Keratinocyte (primary cell): ENCODE measurements at regions not wholly inside any gene's neighbourhood (a gene's known extent, or its start where the extent isn't known, plus 50 kb on each side); places are given as distances from the start of the nearest gene placed in this dataset.
A peak's percentile ranks its signal among the peaks of the same experiment; 100 is the strongest.

Experiments
- DNase-seq: peaks from one replicate; pipeline ENCODE4 v3.0.0-alpha.2; 2011; ENCODE audit warnings: low read depth, missing footprints, low spot score
- FAIRE-seq: peaks from 2 replicates; lab custom pipeline; 2011; peaks lifted over from hg19 to GRCh38; lab: Jason Lieb, UNC
- H2AFZ ChIP-seq: 2 replicates; pipeline ENCODE4 v1.6.0; 2012; ENCODE audit warnings: low read length, control low read depth, inconsistent platforms; ENCODE audit not compliant: control insufficient read depth
- H3K27ac ChIP-seq: 2 replicates; pipeline ENCODE4 v1.5.1; 2011; ENCODE audit warnings: low read length; ENCODE audit not compliant: control insufficient read depth, insufficient read depth
- H3K27me3 ChIP-seq: 3 replicates; pipeline ENCODE4 v1.6.0; 2011; ENCODE audit warnings: low read length; ENCODE audit not compliant: control insufficient read depth, insufficient read depth; ENCODE audit errors: extremely low read depth
- H3K36me3 ChIP-seq, 2 experiments: 2 replicates in 1 of 2; 3 replicates in 1 of 2; pipeline ENCODE4 v1.5.1; 2011; ENCODE audit warnings: low read length in 2 of 2, mild to moderate bottlenecking in 1 of 2; ENCODE audit not compliant: control insufficient read depth in 2 of 2, insufficient read depth in 2 of 2; ENCODE audit errors: extremely low read depth in 1 of 2
- H3K4me1 ChIP-seq: 3 replicates; pipeline ENCODE4 v1.5.1; 2011; ENCODE audit warnings: low read length; ENCODE audit not compliant: control insufficient read depth, insufficient read depth; ENCODE audit errors: extremely low read depth
- H3K4me2 ChIP-seq: 3 replicates; pipeline ENCODE4 v1.6.0; 2011; ENCODE audit warnings: low read depth, low read length; ENCODE audit not compliant: control insufficient read depth, insufficient read depth; ENCODE audit errors: extremely low read depth
- H3K4me3 ChIP-seq, 3 experiments: fragments of 200-600 bp in 1 of 3; sonication (generic) in 1 of 3; 2 replicates in 2 of 3; 3 replicates in 1 of 3; pipeline ENCODE4 v1.5.1; 2011 to 2016; ENCODE audit warnings: low read length in 3 of 3, mild to moderate bottlenecking in 3 of 3, control low read depth in 2 of 3, inconsistent platforms in 1 of 3, low read depth in 1 of 3, mixed read lengths in 1 of 3, mixed run types in 1 of 3, moderate library complexity in 1 of 3; ENCODE audit not compliant: control insufficient read depth in 2 of 3, insufficient read depth in 2 of 3; ENCODE audit errors: extremely low read depth in 1 of 3
- H3K79me2 ChIP-seq: 2 replicates; pipeline ENCODE4 v1.6.0; 2012; ENCODE audit warnings: low read length; ENCODE audit not compliant: control insufficient read depth, insufficient read depth
- H3K9ac ChIP-seq: 3 replicates; pipeline ENCODE4 v1.6.0; 2011; ENCODE audit warnings: low read length; ENCODE audit not compliant: control insufficient read depth, insufficient read depth; ENCODE audit errors: extremely low read depth
- H3K9me1 ChIP-seq: 3 replicates; pipeline ENCODE4 v1.6.0; 2011; ENCODE audit warnings: low read length; ENCODE audit not compliant: control insufficient read depth, insufficient read depth; ENCODE audit errors: extremely low read depth
- H3K9me3 ChIP-seq: 2 replicates; pipeline ENCODE4 v1.5.1; 2012; ENCODE audit warnings: low read depth, low read length; ENCODE audit not compliant: control insufficient read depth
- H4K20me1 ChIP-seq: 3 replicates; pipeline ENCODE4 v1.6.0; 2011; ENCODE audit warnings: low read length; ENCODE audit not compliant: control insufficient read depth, insufficient read depth; ENCODE audit errors: extremely low read depth
- EZH2 ChIP-seq: IDR thresholded peaks from one replicate; pipeline ENCODE4 v1.6.1; 2012; ENCODE audit warnings: inconsistent platforms, mild to moderate bottlenecking, low read length, moderate library complexity
- dilution Hi-C: fragments of 300-500 bp; cut with MboI; formaldehyde crosslinking; loops from one replicate; pipeline ENCODE4 v1.7.0; 2020; ENCODE audit warnings: low sequenced_read_pairs; ENCODE audit not compliant: extremely low pct_ligation_motif_present
- TF ChIP-seq, protein P1 (sequence below), 3 experiments: IDR thresholded peaks in 1 of 3; conservative IDR thresholded peaks in 1 of 3; optimal IDR thresholded peaks in 1 of 3; 2 replicates in 2 of 3; 3 replicates in 1 of 3; pipeline versions ENCODE3 to v1.5.1; 2011; ENCODE audit warnings: low read length in 3 of 3, mild to moderate bottlenecking in 3 of 3, moderate library complexity in 2 of 3, control low read depth in 1 of 3, inconsistent platforms in 1 of 3; ENCODE audit not compliant: insufficient read depth in 2 of 3; ENCODE audit errors: extremely low read depth in 1 of 3

DNA sequence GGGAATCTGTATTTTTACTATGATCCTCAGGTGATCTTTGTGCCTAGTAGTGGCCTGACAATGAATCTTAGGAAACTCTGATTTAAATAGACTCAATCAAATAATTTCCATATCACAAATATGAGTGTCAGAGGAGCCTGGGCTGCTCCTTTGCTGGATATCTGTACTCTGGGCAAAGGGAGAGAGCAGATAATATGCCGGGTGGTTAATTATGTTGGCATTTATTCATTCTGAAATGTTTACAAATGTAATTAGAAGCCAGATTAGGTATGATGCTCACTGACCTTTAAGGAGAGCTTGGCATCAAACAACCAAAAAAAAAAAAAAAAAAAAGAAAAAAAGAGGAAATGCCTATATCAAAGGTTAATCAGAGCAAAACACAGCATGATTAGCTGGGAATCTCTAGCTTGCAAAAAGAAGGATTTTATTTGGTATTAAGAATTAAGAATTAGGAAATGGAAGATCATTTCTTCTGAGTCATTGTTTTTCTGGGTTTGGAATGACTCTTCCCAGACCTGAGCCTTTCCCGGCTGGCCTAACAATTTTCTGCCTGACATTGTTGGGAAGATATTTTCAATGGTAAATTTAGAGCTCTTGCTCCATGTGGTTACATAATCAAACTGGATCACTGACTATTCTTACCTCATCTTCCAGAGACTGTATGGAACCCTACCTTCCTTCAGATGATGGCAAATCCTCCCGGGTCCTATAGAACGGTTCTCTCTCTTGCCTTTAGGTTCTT, 365.3 kb downstream of the REEP3 start:
- H4K20me1 ChIP-seq: no peaks in the 10 kb centered on the region
- H3K4me1 ChIP-seq: no peaks in the 10 kb centered on the region
- dilution Hi-C loops: no loop called here
- no peak overlapping the region for H3K9ac ChIP-seq
- TF ChIP-seq, protein P1, sequence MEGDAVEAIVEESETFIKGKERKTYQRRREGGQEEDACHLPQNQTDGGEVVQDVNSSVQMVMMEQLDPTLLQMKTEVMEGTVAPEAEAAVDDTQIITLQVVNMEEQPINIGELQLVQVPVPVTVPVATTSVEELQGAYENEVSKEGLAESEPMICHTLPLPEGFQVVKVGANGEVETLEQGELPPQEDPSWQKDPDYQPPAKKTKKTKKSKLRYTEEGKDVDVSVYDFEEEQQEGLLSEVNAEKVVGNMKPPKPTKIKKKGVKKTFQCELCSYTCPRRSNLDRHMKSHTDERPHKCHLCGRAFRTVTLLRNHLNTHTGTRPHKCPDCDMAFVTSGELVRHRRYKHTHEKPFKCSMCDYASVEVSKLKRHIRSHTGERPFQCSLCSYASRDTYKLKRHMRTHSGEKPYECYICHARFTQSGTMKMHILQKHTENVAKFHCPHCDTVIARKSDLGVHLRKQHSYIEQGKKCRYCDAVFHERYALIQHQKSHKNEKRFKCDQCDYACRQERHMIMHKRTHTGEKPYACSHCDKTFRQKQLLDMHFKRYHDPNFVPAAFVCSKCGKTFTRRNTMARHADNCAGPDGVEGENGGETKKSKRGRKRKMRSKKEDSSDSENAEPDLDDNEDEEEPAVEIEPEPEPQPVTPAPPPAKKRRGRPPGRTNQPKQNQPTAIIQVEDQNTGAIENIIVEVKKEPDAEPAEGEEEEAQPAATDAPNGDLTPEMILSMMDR (optimal IDR thresholded peaks at IDR 0.05 in 1 of 3, IDR thresholded peaks at IDR 0.05 in 1 of 3, conservative IDR thresholded peaks at IDR 0.05 in 1 of 3; ENCODE audit: extremely low read depth in 1 of 3, insufficient read depth in 2 of 3, low read length in 3 of 3): no peak
- no peak for TF ChIP-seq EZH2
- no peak for DNase-seq
- no peaks in the 10 kb centered on the region for H3K9me3 ChIP-seq
- no peaks in the 10 kb centered on the region for H3K9me1 ChIP-seq
- H3K27ac ChIP-seq: no peak overlapping the region
- no peak overlapping the region for H2AFZ ChIP-seq
- no peak for FAIRE-seq
- H3K79me2 ChIP-seq: no peaks in the 10 kb centered on the region
- no peaks in the 10 kb centered on the region for H3K27me3 ChIP-seq
- no peak overlapping the region for H3K4me2 ChIP-seq
- no peaks in the 10 kb centered on the region for H3K36me3 ChIP-seq
- no peak overlapping the region for H3K4me3 ChIP-seq

DNA sequence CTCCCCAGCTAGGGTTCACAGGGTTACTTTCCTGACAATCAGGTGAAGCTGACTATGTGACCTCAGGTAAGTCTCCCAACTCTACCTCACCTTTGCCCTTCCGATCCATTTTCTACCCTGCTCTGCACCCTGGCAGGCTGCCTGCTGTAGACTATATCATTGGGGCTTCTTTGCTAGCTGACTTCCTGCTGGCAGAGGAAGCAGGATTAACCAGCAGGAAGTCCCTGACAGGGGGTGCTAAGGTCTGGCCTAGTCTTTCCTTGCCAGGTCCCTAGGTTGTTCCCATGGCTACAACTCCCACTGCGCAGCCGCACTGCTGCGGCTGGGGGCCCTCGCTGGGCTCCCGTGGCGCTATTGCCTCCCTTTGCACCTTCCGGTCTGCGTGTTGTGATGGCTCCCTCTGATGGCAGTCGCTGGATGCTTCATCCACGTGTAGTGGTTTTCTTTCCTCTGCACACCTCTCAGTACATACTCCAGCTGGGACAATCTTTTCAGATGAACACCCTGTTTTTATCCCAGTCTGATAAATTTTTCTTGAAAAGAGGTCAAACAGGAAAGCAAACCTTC, 365.9 kb downstream of the REEP3 start:
- H4K20me1 ChIP-seq: no peaks in the 10 kb centered on the region
- no peak overlapping the region for H3K27ac ChIP-seq
- H3K4me2 ChIP-seq: no peak overlapping the region
- H3K79me2 ChIP-seq: no peaks in the 10 kb centered on the region
- TF ChIP-seq, protein P1 (optimal IDR thresholded peaks at IDR 0.05 in 1 of 3, IDR thresholded peaks at IDR 0.05 in 1 of 3, conservative IDR thresholded peaks at IDR 0.05 in 1 of 3; ENCODE audit: extremely low read depth in 1 of 3, insufficient read depth in 2 of 3, low read length in 3 of 3): peak in 1 of 3 experiments; percentile 21
- TF ChIP-seq EZH2: no peak
- H3K9ac ChIP-seq: no peak overlapping the region
- no peak overlapping the region for H2AFZ ChIP-seq
- no peaks in the 10 kb centered on the region for H3K27me3 ChIP-seq
- no peaks in the 10 kb centered on the region for H3K36me3 ChIP-seq
- no peaks in the 10 kb centered on the region for H3K4me1 ChIP-seq
- H3K9me3 ChIP-seq: no peaks in the 10 kb centered on the region
- no peaks in the 10 kb centered on the region for H3K9me1 ChIP-seq
- FAIRE-seq (no peak), DNase-seq (no peak)
- no peak overlapping the region for H3K4me3 ChIP-seq
- dilution Hi-C loops: no loop called here
